Body of pancreas (tissue), 4 donors: ENCODE measurements at regions not wholly inside any gene's neighbourhood (a gene's known extent, or its start where the extent isn't known, plus 50 kb on each side); places are given as distances from the start of the nearest gene placed in this dataset.

Experiments used
- CTCF ChIP-seq, 7 experiments: fragments of 450-650 bp in 4 of 7; fragments of 200-600 bp in 3 of 7; sonication (generic) in 3 of 7; IDR thresholded peaks; one replicate each; pipeline ENCODE4 v1.5.1; 2016 to 2019; ENCODE audit warnings: antibody characterized with exemption in 7 of 7
- POLR2A ChIP-seq, 3 donors: fragments of 450-650 bp; IDR thresholded peaks; one replicate each; pipeline ENCODE4 v1.6.1; 2016; ENCODE audit warnings: antibody characterized with exemption in 3 of 3, mild to moderate bottlenecking in 2 of 3

GRCh38 chr5:154567155-154567554 is 89.1 kb upstream of the HAND1 start:
- TF ChIP-seq CTCF (IDR thresholded peaks at IDR 0.05): no peak
- no peak for TF ChIP-seq POLR2A (IDR thresholded peaks at IDR 0.05)
